ENCODE measurements at regions not wholly inside any gene's neighbourhood (a gene's known extent, or its start where the extent isn't known, plus 50 kb on each side); places are given as distances from the start of the nearest gene placed in this dataset.

DNA sequence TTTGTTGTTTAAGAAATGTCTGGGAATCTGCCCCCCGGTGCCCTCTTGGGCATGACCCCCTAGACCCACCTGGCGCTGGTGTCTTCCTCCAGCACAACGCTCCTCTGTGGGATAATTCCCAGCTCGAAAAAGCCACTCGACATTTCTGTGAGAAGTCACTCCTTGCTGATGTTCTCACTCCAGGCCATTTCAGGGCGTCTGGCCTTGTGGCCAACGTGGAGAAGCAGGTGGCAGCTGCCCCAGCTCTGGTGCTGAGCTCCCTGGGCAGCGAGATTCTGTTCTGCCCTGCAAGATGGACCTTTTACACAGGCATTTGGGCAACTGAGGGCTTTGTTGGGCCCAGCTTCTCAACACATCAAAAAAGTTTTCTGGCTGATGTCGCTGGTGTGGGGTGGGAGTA, 147.7 kb upstream of the WNT4 start:
- DNase-seq (ENCODE audit: low spot score) (no peak), ATAC-seq (no peak)
- H3K79me2 ChIP-seq (replicated peaks; ENCODE audit: insufficient read depth) = no peaks in the 10 kb centered on the region
- Mint-ChIP-seq H3K4me1 (peaks cover 3% of the 10 kb centered on the region; the same call in 2 of the 3 replicates), H3K36me3 (ENCODE audit: low read depth) (no peaks in the 10 kb centered on the region), H3K4me3 (no peak overlapping the region), H3K27me3 (ENCODE audit: insufficient read depth, low read depth, poor library complexity) (peaks cover 4% of the 10 kb centered on the region), H3K27ac (no peak overlapping the region), H3K9me3 (no peaks in the 10 kb centered on the region)
- H3K36me3 ChIP-seq (ENCODE audit: insufficient read depth) = no peaks in the 10 kb centered on the region
- no peaks in the 10 kb centered on the region for H3K9me2 ChIP-seq (ENCODE audit: insufficient read depth)
- no peaks in the 10 kb centered on the region; the same call in 1 of the 2 replicates for H3K4me1 ChIP-seq (ENCODE audit: insufficient read depth)
- H3K4me3 ChIP-seq = no peak overlapping the region
- no peaks in the 10 kb centered on the region for H4K20me1 ChIP-seq (replicated peaks; ENCODE audit: insufficient read depth)
- no peak overlapping the region for H3K27ac ChIP-seq (ENCODE audit: low read depth)
- H3K4me2 ChIP-seq = no peak overlapping the region
- no peak overlapping the region for H2AFZ ChIP-seq
- TF ChIP-seq ZNF331 (CRISPR knock-in tag; IDR thresholded peaks at IDR 0.05; ENCODE audit: low read depth) (no peak), NANOG (IDR thresholded peaks at IDR 0.05; ENCODE audit: borderline replicate concordance) (no peak), ZNF114 (CRISPR knock-in tag; IDR thresholded peaks at IDR 0.05) (no peak), STAT1 (IDR thresholded peaks at IDR 0.05; ENCODE audit: unreplicated experiment) (no peak), CREB1 (CRISPR knock-in tag; IDR thresholded peaks at IDR 0.05; ENCODE audit: low read depth) (no peak), EZH2 (IDR thresholded peaks at IDR 0.05; ENCODE audit: low read depth, unreplicated experiment) (no peak), EZH2phosphoT487 (IDR thresholded peaks at IDR 0.05; ENCODE audit: unreplicated experiment) (no peak)
- TF ChIP-seq, protein P1, sequence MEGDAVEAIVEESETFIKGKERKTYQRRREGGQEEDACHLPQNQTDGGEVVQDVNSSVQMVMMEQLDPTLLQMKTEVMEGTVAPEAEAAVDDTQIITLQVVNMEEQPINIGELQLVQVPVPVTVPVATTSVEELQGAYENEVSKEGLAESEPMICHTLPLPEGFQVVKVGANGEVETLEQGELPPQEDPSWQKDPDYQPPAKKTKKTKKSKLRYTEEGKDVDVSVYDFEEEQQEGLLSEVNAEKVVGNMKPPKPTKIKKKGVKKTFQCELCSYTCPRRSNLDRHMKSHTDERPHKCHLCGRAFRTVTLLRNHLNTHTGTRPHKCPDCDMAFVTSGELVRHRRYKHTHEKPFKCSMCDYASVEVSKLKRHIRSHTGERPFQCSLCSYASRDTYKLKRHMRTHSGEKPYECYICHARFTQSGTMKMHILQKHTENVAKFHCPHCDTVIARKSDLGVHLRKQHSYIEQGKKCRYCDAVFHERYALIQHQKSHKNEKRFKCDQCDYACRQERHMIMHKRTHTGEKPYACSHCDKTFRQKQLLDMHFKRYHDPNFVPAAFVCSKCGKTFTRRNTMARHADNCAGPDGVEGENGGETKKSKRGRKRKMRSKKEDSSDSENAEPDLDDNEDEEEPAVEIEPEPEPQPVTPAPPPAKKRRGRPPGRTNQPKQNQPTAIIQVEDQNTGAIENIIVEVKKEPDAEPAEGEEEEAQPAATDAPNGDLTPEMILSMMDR (conservative IDR thresholded peaks at IDR 0.05; ENCODE audit: low read depth in 2 of 2) = no peak
- TF ChIP-seq, protein P2, sequence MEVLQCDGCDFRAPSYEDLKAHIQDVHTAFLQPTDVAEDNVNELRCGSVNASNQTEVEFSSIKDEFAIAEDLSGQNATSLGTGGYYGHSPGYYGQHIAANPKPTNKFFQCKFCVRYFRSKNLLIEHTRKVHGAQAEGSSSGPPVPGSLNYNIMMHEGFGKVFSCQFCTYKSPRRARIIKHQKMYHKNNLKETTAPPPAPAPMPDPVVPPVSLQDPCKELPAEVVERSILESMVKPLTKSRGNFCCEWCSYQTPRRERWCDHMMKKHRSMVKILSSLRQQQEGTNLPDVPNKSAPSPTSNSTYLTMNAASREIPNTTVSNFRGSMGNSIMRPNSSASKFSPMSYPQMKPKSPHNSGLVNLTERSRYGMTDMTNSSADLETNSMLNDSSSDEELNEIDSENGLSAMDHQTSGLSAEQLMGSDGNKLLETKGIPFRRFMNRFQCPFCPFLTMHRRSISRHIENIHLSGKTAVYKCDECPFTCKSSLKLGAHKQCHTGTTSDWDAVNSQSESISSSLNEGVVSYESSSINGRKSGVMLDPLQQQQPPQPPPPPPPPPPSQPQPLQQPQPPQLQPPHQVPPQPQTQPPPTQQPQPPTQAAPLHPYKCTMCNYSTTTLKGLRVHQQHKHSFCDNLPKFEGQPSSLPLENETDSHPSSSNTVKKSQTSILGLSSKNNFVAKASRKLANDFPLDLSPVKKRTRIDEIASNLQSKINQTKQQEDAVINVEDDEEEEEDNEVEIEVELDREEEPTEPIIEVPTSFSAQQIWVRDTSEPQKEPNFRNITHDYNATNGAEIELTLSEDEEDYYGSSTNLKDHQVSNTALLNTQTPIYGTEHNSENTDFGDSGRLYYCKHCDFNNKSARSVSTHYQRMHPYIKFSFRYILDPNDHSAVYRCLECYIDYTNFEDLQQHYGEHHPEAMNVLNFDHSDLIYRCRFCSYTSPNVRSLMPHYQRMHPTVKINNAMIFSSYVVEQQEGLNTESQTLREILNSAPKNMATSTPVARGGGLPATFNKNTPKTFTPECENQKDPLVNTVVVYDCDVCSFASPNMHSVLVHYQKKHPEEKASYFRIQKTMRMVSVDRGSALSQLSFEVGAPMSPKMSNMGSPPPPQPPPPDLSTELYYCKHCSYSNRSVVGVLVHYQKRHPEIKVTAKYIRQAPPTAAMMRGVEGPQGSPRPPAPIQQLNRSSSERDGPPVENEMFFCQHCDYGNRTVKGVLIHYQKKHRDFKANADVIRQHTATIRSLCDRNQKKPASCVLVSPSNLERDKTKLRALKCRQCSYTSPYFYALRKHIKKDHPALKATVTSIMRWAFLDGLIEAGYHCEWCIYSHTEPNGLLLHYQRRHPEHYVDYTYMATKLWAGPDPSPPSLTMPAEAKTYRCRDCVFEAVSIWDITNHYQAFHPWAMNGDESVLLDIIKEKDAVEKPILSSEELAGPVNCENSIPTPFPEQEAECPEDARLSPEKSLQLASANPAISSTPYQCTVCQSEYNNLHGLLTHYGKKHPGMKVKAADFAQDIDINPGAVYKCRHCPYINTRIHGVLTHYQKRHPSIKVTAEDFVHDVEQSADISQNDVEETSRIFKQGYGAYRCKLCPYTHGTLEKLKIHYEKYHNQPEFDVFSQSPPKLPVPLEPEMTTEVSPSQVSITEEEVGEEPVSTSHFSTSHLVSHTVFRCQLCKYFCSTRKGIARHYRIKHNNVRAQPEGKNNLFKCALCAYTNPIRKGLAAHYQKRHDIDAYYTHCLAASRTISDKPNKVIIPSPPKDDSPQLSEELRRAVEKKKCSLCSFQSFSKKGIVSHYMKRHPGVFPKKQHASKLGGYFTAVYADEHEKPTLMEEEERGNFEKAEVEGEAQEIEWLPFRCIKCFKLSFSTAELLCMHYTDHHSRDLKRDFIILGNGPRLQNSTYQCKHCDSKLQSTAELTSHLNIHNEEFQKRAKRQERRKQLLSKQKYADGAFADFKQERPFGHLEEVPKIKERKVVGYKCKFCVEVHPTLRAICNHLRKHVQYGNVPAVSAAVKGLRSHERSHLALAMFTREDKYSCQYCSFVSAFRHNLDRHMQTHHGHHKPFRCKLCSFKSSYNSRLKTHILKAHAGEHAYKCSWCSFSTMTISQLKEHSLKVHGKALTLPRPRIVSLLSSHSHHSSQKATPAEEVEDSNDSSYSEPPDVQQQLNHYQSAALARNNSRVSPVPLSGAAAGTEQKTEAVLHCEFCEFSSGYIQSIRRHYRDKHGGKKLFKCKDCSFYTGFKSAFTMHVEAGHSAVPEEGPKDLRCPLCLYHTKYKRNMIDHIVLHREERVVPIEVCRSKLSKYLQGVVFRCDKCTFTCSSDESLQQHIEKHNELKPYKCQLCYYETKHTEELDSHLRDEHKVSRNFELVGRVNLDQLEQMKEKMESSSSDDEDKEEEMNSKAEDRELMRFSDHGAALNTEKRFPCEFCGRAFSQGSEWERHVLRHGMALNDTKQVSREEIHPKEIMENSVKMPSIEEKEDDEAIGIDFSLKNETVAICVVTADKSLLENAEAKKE (CRISPR knock-in tag; IDR thresholded peaks at IDR 0.05) = no peak
- TF ChIP-seq, protein P3, sequence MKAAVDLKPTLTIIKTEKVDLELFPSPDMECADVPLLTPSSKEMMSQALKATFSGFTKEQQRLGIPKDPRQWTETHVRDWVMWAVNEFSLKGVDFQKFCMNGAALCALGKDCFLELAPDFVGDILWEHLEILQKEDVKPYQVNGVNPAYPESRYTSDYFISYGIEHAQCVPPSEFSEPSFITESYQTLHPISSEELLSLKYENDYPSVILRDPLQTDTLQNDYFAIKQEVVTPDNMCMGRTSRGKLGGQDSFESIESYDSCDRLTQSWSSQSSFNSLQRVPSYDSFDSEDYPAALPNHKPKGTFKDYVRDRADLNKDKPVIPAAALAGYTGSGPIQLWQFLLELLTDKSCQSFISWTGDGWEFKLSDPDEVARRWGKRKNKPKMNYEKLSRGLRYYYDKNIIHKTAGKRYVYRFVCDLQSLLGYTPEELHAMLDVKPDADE (IDR thresholded peaks at IDR 0.05) = no peak
- no peaks in the 10 kb centered on the region for H3F3A ChIP-seq (replicated peaks; ENCODE audit: low read depth)
- H3K27me3 ChIP-seq (ENCODE audit: insufficient read depth) = no peaks in the 10 kb centered on the region
